ENCODE measurements at regions not wholly inside any gene's neighbourhood (a gene's known extent, or its start where the extent isn't known, plus 50 kb on each side); places are given as distances from the start of the nearest gene placed in this dataset.

DNA sequence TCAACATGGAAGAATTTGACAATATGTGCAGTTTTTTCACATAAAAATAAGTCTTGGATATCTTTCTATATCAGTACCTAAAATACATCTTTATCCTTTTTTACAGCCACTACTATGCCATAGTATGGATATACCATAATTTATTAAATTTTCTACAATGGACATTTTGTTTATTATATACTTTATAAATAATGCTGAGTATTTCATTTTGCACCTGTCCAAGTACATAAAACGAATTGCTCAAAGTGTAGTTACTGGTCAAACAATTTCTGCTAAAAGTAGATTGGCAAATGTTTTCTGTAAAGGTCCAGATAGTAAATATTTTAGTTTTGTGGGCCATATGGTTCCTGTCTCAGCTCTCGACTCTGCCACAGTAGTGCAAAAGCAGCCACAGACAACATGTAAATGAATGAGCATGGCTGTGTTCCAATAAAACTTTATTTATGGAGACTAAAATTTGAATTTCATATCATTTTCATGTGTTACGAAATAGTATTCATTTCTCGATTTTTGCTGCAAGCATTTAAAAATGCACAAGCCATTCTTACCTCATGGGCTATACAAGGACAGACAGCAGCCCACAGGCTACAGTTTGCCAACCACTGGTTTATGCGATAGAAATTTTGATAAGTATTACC is 96.9 kb upstream of the STEAP1B start:
- no peak overlapping the region for H4K91ac ChIP-seq (replicated peaks; ENCODE audit: insufficient read length, low read length)
- H3K23me2 ChIP-seq (ENCODE audit: low read depth, low read length) = no peaks in the 10 kb centered on the region
- no peak overlapping the region for H2BK120ac ChIP-seq (replicated peaks; ENCODE audit: low read depth, low read length)
- DNase-seq (ENCODE audit: low read depth in 1 of 2, low spot score in 2 of 2) (no peak), FAIRE-seq (no peak)
- H3K56ac ChIP-seq (replicated peaks; ENCODE audit: insufficient read length, low read depth, low read length) = no peak overlapping the region
- no peak overlapping the region for H2BK5ac ChIP-seq (ENCODE audit: low read depth, low read length)
- no peak overlapping the region; a peak in 1 of 7 replicates for H3K9ac ChIP-seq (replicated peaks in 1 of 4; ENCODE audit: extremely low read depth in 1 of 4, low read depth in 3 of 4, low read length in 3 of 4)
- no peaks in the 10 kb centered on the region for H3K79me1 ChIP-seq (ENCODE audit: low read depth, low read length)
- CTCF ChIA-PET (ENCODE audit: partially characterized antibody) = interaction anchor here (1.0 to 5.1 kb wide), 4 partner anchors 10 to 130 kb away, joined by 3 to 26 read pairs (median 5); partner anchors contain the start of gene IL6
- no peak overlapping the region for H2BK20ac ChIP-seq (ENCODE audit: low read length)
- H3K14ac ChIP-seq (ENCODE audit: insufficient read length) = no peak overlapping the region
- H2AFZ ChIP-seq (ENCODE audit: low read length) = no peak overlapping the region
- no peak overlapping the region for H3K18ac ChIP-seq (ENCODE audit: extremely low read depth, low read length)
- no peak overlapping the region for H3K27ac ChIP-seq (ENCODE audit: low read depth, low read length)
- no peaks in the 10 kb centered on the region for H3K27me3 ChIP-seq (replicated peaks in 1 of 4; ENCODE audit: control insufficient read depth in 3 of 4, extremely low read depth in 1 of 4, insufficient read depth in 3 of 4, low read length in 3 of 4)
- WGBS, 2 experiments (ENCODE audit: extremely low coverage in 1 of 2, insufficient coverage in 1 of 2, insufficient read length in 1 of 2, insufficient replicate concordance in 2 of 2, low coverage in 1 of 2, low lambda C conversion rate in 2 of 2, missing lambda C conversion rate in 1 of 2) = 92% methylated on average over 5 of the region's 5 CpGs; no CpG with 5 or more reads in 1 of the 2 experiments
- H2BK12ac ChIP-seq (ENCODE audit: low read depth, low read length) = no peak overlapping the region
- no peak overlapping the region for H4K8ac ChIP-seq (ENCODE audit: extremely low read depth, insufficient read depth, low read length)
- H3K36me3 ChIP-seq (ENCODE audit: control insufficient read depth in 2 of 4, insufficient read depth in 4 of 4, low read length in 3 of 4) = no peaks in the 10 kb centered on the region
- H3K4me2 ChIP-seq (ENCODE audit: insufficient read depth in 1 of 2, low read depth in 2 of 2, low read length in 2 of 2) = no peak overlapping the region
- H4K5ac ChIP-seq (ENCODE audit: insufficient read length, low read depth, low read length) = no peak overlapping the region
- H2AK5ac ChIP-seq (ENCODE audit: low read depth, low read length) = no peak overlapping the region
- no peaks in the 10 kb centered on the region for H3K9me3 ChIP-seq (ENCODE audit: insufficient read depth in 2 of 2, low read depth in 1 of 2, low read length in 1 of 2)
- H3K4me1 ChIP-seq (replicated peaks in 1 of 4; ENCODE audit: control insufficient read depth in 3 of 4, insufficient read depth in 4 of 4, low read length in 3 of 4) = peaks cover 0 to 2% (median 0%) of the 10 kb centered on the region in 4 experiments; a peak in 1 of 7 replicates
- no peaks in the 10 kb centered on the region for H4K20me1 ChIP-seq (replicated peaks in 1 of 2; ENCODE audit: control insufficient read depth in 1 of 2, insufficient read depth in 2 of 2, low read length in 2 of 2)
- no peak overlapping the region for H3K23ac ChIP-seq (ENCODE audit: insufficient read length)
- no peak overlapping the region for H3K4me3 ChIP-seq (ENCODE audit: extremely low read depth in 1 of 4, insufficient read depth in 2 of 4, low read depth in 3 of 4, low read length in 4 of 4)
- POLR2A ChIA-PET (ENCODE audit: partially characterized antibody) = no interaction called here
- no peak overlapping the region for H2BK15ac ChIP-seq (ENCODE audit: low read length)
- no peaks in the 10 kb centered on the region for H3K79me2 ChIP-seq (ENCODE audit: control insufficient read depth in 1 of 2, insufficient read depth in 2 of 2, low read length in 2 of 2)
- H3K4ac ChIP-seq (replicated peaks; ENCODE audit: insufficient read length, low read depth, low read length) = no peak overlapping the region
- TF ChIP-seq SUZ12 (IDR thresholded peaks at IDR 0.05; ENCODE audit: low read length) (no peak), CREB1 (IDR thresholded peaks at IDR 0.05) (no peak), NRF1 (IDR thresholded peaks at IDR 0.05; ENCODE audit: low read depth, low read length) (no peak), SP4 (IDR thresholded peaks at IDR 0.05; ENCODE audit: low read length) (no peak), ASH2L (IDR thresholded peaks at IDR 0.05; ENCODE audit: low read length) (no peak), SP2 (IDR thresholded peaks at IDR 0.05; ENCODE audit: low read length) (no peak), SRF (IDR thresholded peaks at IDR 0.05; ENCODE audit: low read depth, low read length) (no peak), BRCA1 (IDR thresholded peaks at IDR 0.05; ENCODE audit: low read depth, low read length) (no peak), RAD21 (IDR thresholded peaks at IDR 0.05 in 1 of 2, conservative IDR thresholded peaks at IDR 0.05 in 1 of 2; ENCODE audit: low read depth in 2 of 2, low read length in 2 of 2) (no peak), RFX5 (IDR thresholded peaks at IDR 0.05; ENCODE audit: borderline replicate concordance, low read depth, low read length) (no peak), FOSL1 (IDR thresholded peaks at IDR 0.05; ENCODE audit: insufficient read depth, low read depth, low read length) (no peak)
- TF ChIP-seq, protein P1, sequence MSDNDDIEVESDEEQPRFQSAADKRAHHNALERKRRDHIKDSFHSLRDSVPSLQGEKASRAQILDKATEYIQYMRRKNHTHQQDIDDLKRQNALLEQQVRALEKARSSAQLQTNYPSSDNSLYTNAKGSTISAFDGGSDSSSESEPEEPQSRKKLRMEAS (IDR thresholded peaks at IDR 0.05) = no peak
- TF ChIP-seq, protein P2, sequence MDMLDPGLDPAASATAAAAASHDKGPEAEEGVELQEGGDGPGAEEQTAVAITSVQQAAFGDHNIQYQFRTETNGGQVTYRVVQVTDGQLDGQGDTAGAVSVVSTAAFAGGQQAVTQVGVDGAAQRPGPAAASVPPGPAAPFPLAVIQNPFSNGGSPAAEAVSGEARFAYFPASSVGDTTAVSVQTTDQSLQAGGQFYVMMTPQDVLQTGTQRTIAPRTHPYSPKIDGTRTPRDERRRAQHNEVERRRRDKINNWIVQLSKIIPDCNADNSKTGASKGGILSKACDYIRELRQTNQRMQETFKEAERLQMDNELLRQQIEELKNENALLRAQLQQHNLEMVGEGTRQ (IDR thresholded peaks at IDR 0.05; ENCODE audit: low read length) = no peak
